ENCODE measurements at regions not wholly inside any gene's neighbourhood (a gene's known extent, or its start where the extent isn't known, plus 50 kb on each side); places are given as distances from the start of the nearest gene placed in this dataset.
"Not testable (repeated sequence)": the region's sequence is repeated elsewhere in the genome, so short reads cannot be mapped to it uniquely, and the experiment has no call there.

- Mint-ChIP-seq H3K27ac (no peak overlapping the region), H3K4me3 (no peak overlapping the region), H3K27me3 (no peaks in the 10 kb centered on the region), H3K9me3 (no peaks in the 10 kb centered on the region), H3K36me3 (no peaks in the 10 kb centered on the region), H3K4me1 (no peaks in the 10 kb centered on the region)
Measured at GRCh38 chr4:77220828-77221613, 64.0 kb downstream of the CCNG2 start.

GRCh38 chr4:77225022-77225421, 68.0 kb downstream of the CCNG2 start:
- no peaks in the 10 kb centered on the region for H3K27me3 Mint-ChIP-seq
- no peak overlapping the region for H3K27ac Mint-ChIP-seq
- H3K36me3 Mint-ChIP-seq: peaks cover 3% of the 10 kb centered on the region
- no peak overlapping the region for H3K4me3 Mint-ChIP-seq
- no peaks in the 10 kb centered on the region for H3K4me1 Mint-ChIP-seq
- no peaks in the 10 kb centered on the region for H3K9me3 Mint-ChIP-seq

GRCh38 chr4:77226939-77227705, 70.1 kb downstream of the CCNG2 start:
- Mint-ChIP-seq H3K27me3 (no peaks in the 10 kb centered on the region), H3K36me3 (peaks cover 3% of the 10 kb centered on the region), H3K9me3 (no peaks in the 10 kb centered on the region), H3K4me3 (no peak overlapping the region), H3K27ac (no peak overlapping the region), H3K4me1 (no peaks in the 10 kb centered on the region)

- Mint-ChIP-seq H3K27me3 (no peaks in the 10 kb centered on the region), H3K36me3 (peaks cover 3% of the 10 kb centered on the region), H3K9me3 (no peaks in the 10 kb centered on the region), H3K4me1 (no peaks in the 10 kb centered on the region), H3K4me3 (no peak overlapping the region), H3K27ac (no peak overlapping the region)
Measured at GRCh38 chr4:77229433-77229832, 72.4 kb downstream of the CCNG2 start.

- Mint-ChIP-seq H3K27me3 (no peaks in the 10 kb centered on the region), H3K27ac (no peak overlapping the region), H3K4me1 (no peaks in the 10 kb centered on the region), H3K9me3 (no peaks in the 10 kb centered on the region), H3K4me3 (no peak overlapping the region), H3K36me3 (peaks cover 3% of the 10 kb centered on the region)
Measured at GRCh38 chr4:77232653-77233052, 75.6 kb downstream of the CCNG2 start.

- Mint-ChIP-seq H3K27me3 (no peaks in the 10 kb centered on the region), H3K9me3 (no peaks in the 10 kb centered on the region), H3K4me3 (no peak overlapping the region), H3K36me3 (no peaks in the 10 kb centered on the region), H3K27ac (no peak overlapping the region), H3K4me1 (no peaks in the 10 kb centered on the region)
Measured at GRCh38 chr4:77235289-77235854, 78.4 kb downstream of the CCNG2 start.

- Mint-ChIP-seq H3K4me3 (no peak overlapping the region), H3K27me3 (no peaks in the 10 kb centered on the region), H3K9me3 (no peaks in the 10 kb centered on the region), H3K27ac (no peak overlapping the region), H3K4me1 (no peaks in the 10 kb centered on the region), H3K36me3 (no peaks in the 10 kb centered on the region)
Measured at GRCh38 chr4:77236806-77237205, 79.8 kb downstream of the CCNG2 start.

- Mint-ChIP-seq H3K36me3 (no peaks in the 10 kb centered on the region), H3K4me3 (no peak overlapping the region), H3K27ac (no peak overlapping the region)
Measured at GRCh38 chr4:77240469-77241066, 83.6 kb downstream of the CCNG2 start.

GRCh38 chr4:77248805-77249204, 91.8 kb downstream of the CCNG2 start:
- Mint-ChIP-seq H3K9me3 (no peaks in the 10 kb centered on the region), H3K27me3 (peaks cover 3% of the 10 kb centered on the region), H3K27ac (no peak overlapping the region), H3K4me1 (no peaks in the 10 kb centered on the region), H3K36me3 (no peaks in the 10 kb centered on the region), H3K4me3 (no peak overlapping the region)

More at GRCh38 chr4:77240469-77241066, 83.6 kb downstream of the CCNG2 start:
- H3K9me3 Mint-ChIP-seq: no peaks in the 10 kb centered on the region
- no peaks in the 10 kb centered on the region for H3K4me1 Mint-ChIP-seq
- H3K27me3 Mint-ChIP-seq: no peaks in the 10 kb centered on the region

GRCh38 chr4:77251751-77252150, 94.7 kb downstream of the CCNG2 start:
- Mint-ChIP-seq H3K4me3 (no peak overlapping the region), H3K9me3 (no peaks in the 10 kb centered on the region), H3K27me3 (peaks cover 7% of the 10 kb centered on the region), H3K27ac (no peak overlapping the region), H3K36me3 (no peaks in the 10 kb centered on the region), H3K4me1 (no peaks in the 10 kb centered on the region)

- Mint-ChIP-seq H3K36me3 (no peaks in the 10 kb centered on the region), H3K9me3 (no peaks in the 10 kb centered on the region), H3K4me3 (no peak overlapping the region), H3K27ac (no peak overlapping the region), H3K4me1 (no peaks in the 10 kb centered on the region), H3K27me3 (no peaks in the 10 kb centered on the region)
Measured at GRCh38 chr4:77263247-77263646, 106.2 kb downstream of the CCNG2 start.

GRCh38 chr4:77263976-77264375, 107.0 kb downstream of the CCNG2 start:
- not testable (repeated sequence) for H3K27ac Mint-ChIP-seq, H3K4me1 Mint-ChIP-seq, H3K36me3 Mint-ChIP-seq, H3K4me3 Mint-ChIP-seq, H3K9me3 Mint-ChIP-seq, H3K27me3 Mint-ChIP-seq

GRCh38 chr4:77264826-77265225, 107.8 kb downstream of the CCNG2 start:
- H3K4me1 Mint-ChIP-seq: no peaks in the 10 kb centered on the region
- no peak overlapping the region for H3K27ac Mint-ChIP-seq
- peaks cover 4% of the 10 kb centered on the region for H3K27me3 Mint-ChIP-seq
- no peaks in the 10 kb centered on the region for H3K9me3 Mint-ChIP-seq
- H3K36me3 Mint-ChIP-seq: no peaks in the 10 kb centered on the region
- no peak overlapping the region for H3K4me3 Mint-ChIP-seq

GRCh38 chr4:77268108-77268507, 111.1 kb downstream of the CCNG2 start:
- H3K9me3 Mint-ChIP-seq: no peaks in the 10 kb centered on the region
- no peak overlapping the region for H3K27ac Mint-ChIP-seq
- no peaks in the 10 kb centered on the region for H3K4me1 Mint-ChIP-seq
- no peak overlapping the region for H3K4me3 Mint-ChIP-seq
- H3K36me3 Mint-ChIP-seq: no peaks in the 10 kb centered on the region
- peaks cover 4% of the 10 kb centered on the region for H3K27me3 Mint-ChIP-seq

- Mint-ChIP-seq H3K9me3 (no peaks in the 10 kb centered on the region), H3K4me3 (no peak overlapping the region), H3K4me1 (no peaks in the 10 kb centered on the region), H3K27ac (no peak overlapping the region), H3K36me3 (no peaks in the 10 kb centered on the region), H3K27me3 (peaks cover 4% of the 10 kb centered on the region)
Measured at GRCh38 chr4:77269505-77269904, 112.5 kb downstream of the CCNG2 start.

- Mint-ChIP-seq H3K4me3 (no peak overlapping the region), H3K27ac (no peak overlapping the region), H3K36me3 (no peaks in the 10 kb centered on the region), H3K4me1 (no peaks in the 10 kb centered on the region), H3K9me3 (no peaks in the 10 kb centered on the region), H3K27me3 (peaks cover 5% of the 10 kb centered on the region)
Measured at GRCh38 chr4:77273412-77273811, 116.4 kb downstream of the CCNG2 start.
